Duodenal mucosa (tissue), 2 donors: ENCODE measurements at regions not wholly inside any gene's neighbourhood (a gene's known extent, or its start where the extent isn't known, plus 50 kb on each side); places are given as distances from the start of the nearest gene placed in this dataset.

Source experiments
- H3K27ac ChIP-seq: one replicate; pipeline ENCODE4 v1.7.0; 2013; ENCODE audit warnings: low read depth, low read length
- H3K27me3 ChIP-seq, 2 donors: one replicate each; pipeline ENCODE4 v1.7.0; 2013; ENCODE audit warnings: low read length in 2 of 2, control low read depth in 1 of 2; ENCODE audit not compliant: insufficient read depth in 2 of 2, control insufficient read depth in 1 of 2
- H3K36me3 ChIP-seq, 2 donors: one replicate each; pipeline ENCODE4 v1.7.0; 2013; ENCODE audit warnings: low read length in 2 of 2, control low read depth in 1 of 2; ENCODE audit not compliant: insufficient read depth in 2 of 2, control insufficient read depth in 1 of 2
- H3K4me1 ChIP-seq, 2 donors: one replicate each; pipeline ENCODE4 v1.7.0; 2013; ENCODE audit warnings: low read length in 2 of 2, control low read depth in 1 of 2; ENCODE audit not compliant: insufficient read depth in 2 of 2, control insufficient read depth in 1 of 2
- H3K4me3 ChIP-seq, 2 donors: one replicate each; pipeline ENCODE4 v1.7.0; 2013; ENCODE audit warnings: low read length in 2 of 2, low read depth in 1 of 2
- H3K9ac ChIP-seq, 2 donors: one replicate each; pipeline ENCODE4 v1.7.0; 2013; ENCODE audit warnings: low read length in 2 of 2, low read depth in 1 of 2
- H3K9me3 ChIP-seq, 2 donors: one replicate each; pipeline ENCODE4 v1.7.0; 2013; ENCODE audit warnings: low read length in 2 of 2, control low read depth in 1 of 2; ENCODE audit not compliant: control insufficient read depth in 1 of 2

DNA sequence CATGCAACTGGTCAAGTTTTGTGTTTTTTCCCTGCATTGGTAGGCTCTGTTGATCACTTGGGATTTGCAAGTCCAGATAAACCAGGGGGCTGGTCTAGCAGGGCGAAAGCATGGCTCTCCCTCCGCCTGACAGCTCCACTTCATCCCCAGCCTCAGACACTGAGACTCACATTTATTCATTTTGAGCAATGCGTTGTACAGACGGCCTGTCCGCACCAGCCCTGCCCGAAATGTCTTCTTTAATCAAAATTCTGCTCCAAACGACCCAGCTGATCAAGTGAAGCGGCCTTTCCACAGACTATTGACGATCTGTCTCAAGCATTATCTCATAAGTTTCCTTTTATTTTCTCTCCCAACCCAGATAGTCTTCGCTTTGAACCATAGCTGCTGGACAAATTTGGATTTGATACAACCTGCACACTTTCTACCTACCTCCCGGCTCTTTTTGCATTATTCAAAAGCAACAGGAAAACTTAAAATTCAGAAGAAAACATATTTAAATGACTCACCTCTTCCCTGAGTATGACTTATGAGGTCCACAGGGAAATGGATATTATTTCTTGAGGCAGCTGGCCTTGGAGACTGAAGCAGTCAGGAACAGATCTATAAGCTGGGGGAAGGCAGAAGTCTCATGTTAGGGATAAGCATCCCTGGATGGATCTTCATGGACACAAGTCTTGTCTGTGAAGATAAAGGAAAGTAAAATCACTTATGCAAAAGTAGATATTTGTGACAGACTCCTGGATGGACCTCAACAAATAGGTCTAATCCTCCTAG, 498.9 kb upstream of the MGMT start:
- Histone ChIP-seq H3K9me3 (no peaks in the 10 kb centered on the region), H3K27ac (no peak overlapping the region), H3K4me1 (peaks cover 22 to 29% of the 10 kb centered on the region in 2 donors), H3K4me3 (no peak overlapping the region), H3K27me3 (no peaks in the 10 kb centered on the region), H3K9ac (no peak overlapping the region), H3K36me3 (no peaks in the 10 kb centered on the region)

DNA sequence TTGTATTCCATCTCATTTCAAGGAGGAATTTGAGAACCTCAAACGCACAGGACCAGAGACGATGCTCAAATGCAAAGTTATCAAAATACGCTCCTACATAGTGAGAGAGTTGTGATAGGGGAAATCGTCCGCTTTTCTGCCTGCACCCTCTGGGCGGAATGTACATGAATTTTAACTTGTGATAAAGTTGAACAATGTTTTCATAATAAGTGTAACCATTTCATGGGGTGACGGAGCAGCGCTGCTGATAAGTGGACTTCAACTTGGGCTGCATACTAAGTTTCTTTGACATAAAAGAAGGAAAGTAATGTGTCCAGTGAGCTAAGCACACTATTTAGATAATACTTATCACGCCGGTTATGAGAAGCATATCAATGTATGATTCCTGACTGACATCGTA, 497.5 kb upstream of the MGMT start:
- no peak overlapping the region for H3K27ac ChIP-seq
- H3K9me3 ChIP-seq, result no peaks in the 10 kb centered on the region
- no peaks in the 10 kb centered on the region for H3K27me3 ChIP-seq
- no peak overlapping the region for H3K4me3 ChIP-seq
- H3K36me3 ChIP-seq, result no peaks in the 10 kb centered on the region
- H3K4me1 ChIP-seq, result peaks cover 22 to 29% of the 10 kb centered on the region in 2 donors
- H3K9ac ChIP-seq, result no peak overlapping the region

DNA sequence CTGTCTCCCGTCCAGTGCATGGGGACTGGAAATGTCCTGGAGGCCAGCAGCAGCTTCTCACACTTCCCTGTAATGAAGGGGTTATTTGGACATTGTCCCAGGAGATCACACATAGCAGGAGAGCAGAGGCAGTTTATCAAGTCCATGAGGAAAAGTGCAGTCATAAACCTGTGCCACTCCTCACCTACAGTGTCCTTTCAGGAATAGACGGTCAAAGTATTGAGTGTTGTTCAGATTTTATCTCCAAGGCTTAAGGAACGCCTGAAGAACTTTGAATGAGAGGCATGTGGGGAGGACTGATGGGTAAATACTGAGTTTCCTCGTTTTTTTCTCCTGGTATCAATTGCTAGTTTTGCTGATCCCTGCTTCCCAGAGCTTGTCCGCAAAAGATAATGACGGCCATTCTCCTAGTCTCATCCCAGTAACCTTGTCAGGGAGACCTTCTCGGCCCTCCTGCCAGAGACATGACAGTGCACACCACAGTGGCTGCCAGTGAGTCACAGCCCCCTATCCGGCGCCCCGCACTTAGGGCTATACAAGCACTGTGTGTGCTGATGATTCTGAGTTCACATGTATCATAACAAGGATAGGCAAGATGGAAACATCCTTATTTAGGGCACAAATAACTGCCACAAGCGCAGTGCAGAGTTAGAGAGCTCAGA, 495.5 kb upstream of the MGMT start:
- Histone ChIP-seq H3K4me3 (peak overlapping the region in 1 of 2 donors; percentile 4), H3K9ac (no peak overlapping the region), H3K9me3 (no peaks in the 10 kb centered on the region), H3K4me1 (peaks cover 22 to 29% of the 10 kb centered on the region in 2 donors), H3K27me3 (no peaks in the 10 kb centered on the region), H3K36me3 (no peaks in the 10 kb centered on the region), H3K27ac (no peak overlapping the region)

DNA sequence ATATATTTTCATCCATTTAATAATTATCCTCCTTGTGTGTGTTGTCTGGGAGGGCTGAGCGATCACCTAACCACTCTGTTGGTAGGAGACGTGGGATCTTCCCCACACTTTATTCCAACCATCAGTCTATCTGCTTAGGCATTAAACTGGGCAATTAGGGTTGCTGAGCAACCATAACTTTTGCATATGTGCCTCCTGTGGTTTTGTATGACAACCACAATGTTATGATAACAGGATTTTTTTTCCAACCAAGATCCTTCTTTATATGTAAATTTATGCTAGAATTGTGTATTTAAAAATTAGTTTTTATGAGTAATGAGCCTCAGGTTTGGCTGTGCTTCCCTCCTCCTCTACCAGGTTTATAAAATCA, 495.0 kb upstream of the MGMT start:
- no peak overlapping the region for H3K27ac ChIP-seq
- H3K4me1 ChIP-seq, result peaks cover 22 to 29% of the 10 kb centered on the region in 2 donors
- no peaks in the 10 kb centered on the region for H3K9me3 ChIP-seq
- H3K9ac ChIP-seq, result no peak overlapping the region
- H3K36me3 ChIP-seq, result no peaks in the 10 kb centered on the region
- no peak overlapping the region for H3K4me3 ChIP-seq
- no peaks in the 10 kb centered on the region for H3K27me3 ChIP-seq

DNA sequence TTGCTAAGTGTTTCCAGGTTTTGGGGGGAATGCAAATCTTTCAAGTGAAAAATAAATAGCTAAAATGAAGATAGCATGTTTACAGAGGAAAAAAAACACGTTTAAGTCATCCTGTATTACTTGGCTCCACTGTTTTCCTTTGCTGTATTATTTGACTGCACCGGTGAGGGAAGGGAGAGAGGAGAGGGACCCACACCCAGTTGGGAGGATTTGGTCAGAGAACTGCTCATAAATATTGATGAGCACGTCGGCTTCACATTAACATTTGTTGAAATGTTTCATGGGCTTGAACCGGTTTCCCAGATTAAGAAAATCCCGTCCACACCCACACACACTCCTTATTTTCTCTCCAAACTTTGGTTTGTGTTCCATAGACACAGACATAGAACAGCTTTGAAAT, 493.8 kb upstream of the MGMT start:
- Histone ChIP-seq H3K4me1 (peaks cover 22 to 29% of the 10 kb centered on the region in 2 donors), H3K9me3 (no peaks in the 10 kb centered on the region), H3K9ac (no peak overlapping the region), H3K36me3 (no peaks in the 10 kb centered on the region), H3K27me3 (no peaks in the 10 kb centered on the region), H3K4me3 (no peak overlapping the region), H3K27ac (no peak overlapping the region)

DNA sequence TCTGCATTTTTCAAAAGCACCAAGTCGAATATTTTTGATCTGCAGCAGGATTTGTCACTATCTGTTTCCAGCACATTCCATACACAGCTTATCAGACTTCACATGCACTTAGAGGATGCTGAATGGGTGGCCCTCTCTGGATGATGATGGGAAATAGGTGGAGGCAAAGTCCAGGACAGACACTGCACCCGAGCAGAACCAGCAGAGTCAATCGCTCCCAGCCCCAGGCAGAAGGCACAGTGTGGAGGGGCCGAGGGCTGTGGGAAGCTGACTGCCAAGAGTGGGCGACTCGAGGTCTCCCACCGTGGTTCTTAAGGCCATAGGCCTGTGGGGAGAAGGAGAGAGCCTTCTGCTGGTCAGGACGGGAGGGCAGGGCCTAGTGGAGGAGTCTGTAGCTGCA, 490.2 kb upstream of the MGMT start:
- H3K27ac ChIP-seq, result no peak overlapping the region
- H3K4me3 ChIP-seq, result no peak overlapping the region
- H3K4me1 ChIP-seq, result peaks cover 11% of the 10 kb centered on the region in 2 donors
- no peaks in the 10 kb centered on the region for H3K27me3 ChIP-seq
- H3K9me3 ChIP-seq, result no peaks in the 10 kb centered on the region
- no peaks in the 10 kb centered on the region for H3K36me3 ChIP-seq
- H3K9ac ChIP-seq, result no peak overlapping the region

DNA sequence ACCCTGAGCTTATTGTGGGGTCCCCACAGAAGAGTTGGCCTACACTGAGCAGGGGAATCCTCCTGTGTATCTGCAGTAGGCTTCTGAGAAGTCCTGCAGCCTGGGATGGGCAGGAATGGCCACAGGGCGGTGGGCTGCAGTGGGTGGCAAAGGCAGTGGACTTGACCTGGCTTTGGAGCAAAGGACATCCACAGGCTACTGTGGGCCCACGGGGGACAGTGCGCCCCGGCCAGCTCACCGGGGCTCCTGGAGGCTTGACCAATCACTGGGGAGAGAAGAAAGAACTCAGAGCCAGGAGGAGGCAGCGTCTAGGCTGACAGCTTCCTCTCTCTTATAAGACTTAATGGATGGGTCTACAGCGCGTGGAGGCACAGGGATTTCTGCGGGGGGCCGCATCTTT, 488.8 kb upstream of the MGMT start:
- H3K27ac ChIP-seq, result no peak overlapping the region
- H3K27me3 ChIP-seq, result no peaks in the 10 kb centered on the region
- no peak overlapping the region for H3K9ac ChIP-seq
- H3K9me3 ChIP-seq, result no peaks in the 10 kb centered on the region
- no peak overlapping the region for H3K4me3 ChIP-seq
- H3K36me3 ChIP-seq, result no peaks in the 10 kb centered on the region
- no peaks in the 10 kb centered on the region for H3K4me1 ChIP-seq

DNA sequence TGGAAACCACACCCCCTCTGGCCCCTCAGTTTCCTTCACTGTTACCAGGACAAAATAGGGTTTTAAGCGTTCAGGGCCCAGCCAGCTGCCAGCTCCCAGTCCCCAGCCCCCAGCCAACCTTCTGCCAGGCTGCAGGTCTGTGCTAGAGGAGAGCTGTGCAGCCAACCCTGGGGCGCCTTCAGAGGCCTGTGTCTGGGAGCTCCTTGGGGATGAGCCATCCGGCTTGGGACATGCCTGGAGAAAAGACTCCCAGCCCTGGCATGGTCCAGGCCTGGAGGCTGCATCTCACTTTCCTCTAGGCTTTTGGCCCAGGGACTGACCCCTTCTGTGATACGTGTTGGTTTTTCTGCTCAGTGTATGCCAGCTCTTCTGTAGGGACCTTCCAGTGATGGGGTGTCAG, 487.6 kb upstream of the MGMT start:
- Histone ChIP-seq H3K36me3 (no peaks in the 10 kb centered on the region), H3K27me3 (no peaks in the 10 kb centered on the region), H3K27ac (no peak overlapping the region), H3K9ac (no peak overlapping the region), H3K4me1 (no peaks in the 10 kb centered on the region), H3K9me3 (no peaks in the 10 kb centered on the region), H3K4me3 (no peak overlapping the region)

DNA sequence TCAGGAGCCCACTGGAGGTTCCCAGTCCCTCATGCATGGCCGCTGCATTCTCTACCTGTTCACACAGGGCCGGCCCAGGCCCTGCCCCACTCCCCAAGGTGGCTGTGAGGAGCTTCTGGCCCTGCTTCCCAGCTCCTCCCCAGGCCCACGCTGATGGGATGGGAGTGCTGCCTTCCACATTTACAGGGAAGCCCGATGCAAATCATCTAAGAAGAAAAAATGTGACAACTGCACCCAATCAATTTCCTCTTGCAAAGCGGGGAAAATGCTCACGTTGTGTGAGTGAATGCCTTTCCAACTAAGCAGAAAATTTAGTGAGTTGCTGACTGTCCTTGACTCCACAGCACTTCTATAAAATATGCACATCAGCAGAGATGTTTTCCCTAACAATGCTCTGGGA, 485.8 kb upstream of the MGMT start:
- H3K27ac ChIP-seq, result no peak overlapping the region
- H3K27me3 ChIP-seq, result no peaks in the 10 kb centered on the region
- no peak overlapping the region for H3K9ac ChIP-seq
- H3K4me1 ChIP-seq, result no peaks in the 10 kb centered on the region
- no peaks in the 10 kb centered on the region for H3K36me3 ChIP-seq
- H3K4me3 ChIP-seq, result no peak overlapping the region
- H3K9me3 ChIP-seq, result no peaks in the 10 kb centered on the region

DNA sequence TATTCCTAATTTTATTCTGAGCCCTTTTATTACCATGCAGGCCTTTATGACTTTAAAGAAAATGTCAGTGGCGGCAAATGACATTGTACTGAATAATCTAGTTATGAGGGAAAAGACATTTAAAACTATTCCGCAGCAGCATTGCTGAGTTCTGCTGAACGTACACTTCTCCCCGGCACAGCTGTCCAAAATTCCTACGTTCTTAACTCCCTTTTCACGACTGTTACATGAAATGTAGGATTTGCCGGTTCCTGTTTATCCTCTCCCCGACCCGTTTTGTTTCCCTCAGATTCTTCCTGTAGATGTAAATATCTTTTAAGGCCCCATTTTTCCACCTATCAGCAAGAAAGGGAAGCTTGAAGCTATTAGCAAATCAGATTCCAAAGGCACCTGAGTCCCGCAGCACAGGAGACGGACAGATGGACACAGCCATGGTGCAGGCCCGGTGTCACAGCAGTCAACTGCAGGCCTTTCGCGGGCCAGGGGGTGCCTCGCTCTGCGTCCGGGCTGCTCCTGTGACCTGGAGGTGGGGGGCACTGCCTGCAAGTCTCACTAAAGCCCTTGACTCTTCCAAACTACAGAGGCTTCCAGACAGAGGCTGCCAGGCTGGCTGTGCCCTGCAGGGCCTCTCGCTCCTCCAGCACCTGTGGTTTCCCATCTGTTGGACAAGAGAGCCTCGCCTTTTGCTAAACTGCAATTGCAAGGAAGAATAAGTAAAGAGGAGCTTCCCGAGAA, 485.0 kb upstream of the MGMT start:
- Histone ChIP-seq H3K9me3 (no peaks in the 10 kb centered on the region), H3K27ac (no peak overlapping the region), H3K4me3 (no peak overlapping the region), H3K36me3 (no peaks in the 10 kb centered on the region), H3K9ac (no peak overlapping the region), H3K4me1 (no peaks in the 10 kb centered on the region), H3K27me3 (no peaks in the 10 kb centered on the region)
